ENCODE measurements at regions not wholly inside any gene's neighbourhood (a gene's known extent, or its start where the extent isn't known, plus 50 kb on each side); places are given as distances from the start of the nearest gene placed in this dataset.

DNA sequence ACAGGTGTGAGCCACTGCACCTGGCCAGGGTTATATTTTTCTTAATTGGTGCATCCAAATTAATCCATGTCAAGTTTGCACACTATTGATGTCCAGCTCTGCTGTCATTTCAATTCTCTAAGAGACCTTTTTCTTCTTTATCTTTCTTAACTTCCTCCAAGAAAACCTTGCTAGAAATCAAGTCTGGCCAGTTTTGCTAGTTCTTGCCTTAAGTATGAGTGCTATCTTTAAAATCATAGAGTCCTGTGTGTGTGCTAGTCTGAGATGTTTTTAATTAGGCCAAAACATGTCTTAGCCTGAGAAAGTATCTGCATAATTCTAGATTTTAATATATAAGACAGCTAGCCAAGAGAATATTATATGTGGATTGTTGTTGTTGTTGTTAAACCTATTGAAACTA lies 56.2 kb upstream of the SLC39A10 start:
- Histone ChIP-seq H3K4me3 (ENCODE audit: low read depth in 1 of 2, low read length in 1 of 2) (no peak overlapping the region), H3K27ac (no peak overlapping the region), H3K9me3 (no peaks in the 10 kb centered on the region), H3K36me3 (no peaks in the 10 kb centered on the region), H3K27me3 (no peaks in the 10 kb centered on the region), H3K4me1 (ENCODE audit: control insufficient read depth in 1 of 2, insufficient read depth in 1 of 2, low read depth in 1 of 2, low read length in 1 of 2) (no peaks in the 10 kb centered on the region)
- TF ChIP-seq, protein P1, sequence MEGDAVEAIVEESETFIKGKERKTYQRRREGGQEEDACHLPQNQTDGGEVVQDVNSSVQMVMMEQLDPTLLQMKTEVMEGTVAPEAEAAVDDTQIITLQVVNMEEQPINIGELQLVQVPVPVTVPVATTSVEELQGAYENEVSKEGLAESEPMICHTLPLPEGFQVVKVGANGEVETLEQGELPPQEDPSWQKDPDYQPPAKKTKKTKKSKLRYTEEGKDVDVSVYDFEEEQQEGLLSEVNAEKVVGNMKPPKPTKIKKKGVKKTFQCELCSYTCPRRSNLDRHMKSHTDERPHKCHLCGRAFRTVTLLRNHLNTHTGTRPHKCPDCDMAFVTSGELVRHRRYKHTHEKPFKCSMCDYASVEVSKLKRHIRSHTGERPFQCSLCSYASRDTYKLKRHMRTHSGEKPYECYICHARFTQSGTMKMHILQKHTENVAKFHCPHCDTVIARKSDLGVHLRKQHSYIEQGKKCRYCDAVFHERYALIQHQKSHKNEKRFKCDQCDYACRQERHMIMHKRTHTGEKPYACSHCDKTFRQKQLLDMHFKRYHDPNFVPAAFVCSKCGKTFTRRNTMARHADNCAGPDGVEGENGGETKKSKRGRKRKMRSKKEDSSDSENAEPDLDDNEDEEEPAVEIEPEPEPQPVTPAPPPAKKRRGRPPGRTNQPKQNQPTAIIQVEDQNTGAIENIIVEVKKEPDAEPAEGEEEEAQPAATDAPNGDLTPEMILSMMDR (IDR thresholded peaks at IDR 0.05), result no peak

DNA sequence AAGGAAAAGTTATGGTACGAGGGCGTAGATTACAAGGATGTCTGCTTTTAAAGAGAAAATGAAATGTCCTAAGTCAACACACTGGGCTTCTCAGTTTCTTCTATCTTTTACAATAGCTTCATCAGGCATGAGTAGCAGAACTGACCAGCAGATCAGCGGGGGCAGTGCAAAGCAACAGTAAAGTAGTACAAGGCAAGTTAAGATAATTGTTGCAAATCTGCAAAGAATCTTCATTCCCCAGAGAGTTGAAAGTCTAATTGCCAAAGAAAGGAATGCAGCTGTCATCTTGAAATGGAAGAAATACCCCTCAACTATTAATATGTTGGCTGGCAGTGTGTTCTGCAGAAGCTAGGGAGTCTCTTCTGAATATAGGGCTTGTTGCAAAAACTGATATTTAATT lies 60.2 kb upstream of the SLC39A10 start:
- H3K9me3 ChIP-seq, result no peaks in the 10 kb centered on the region
- H3K4me3 ChIP-seq (ENCODE audit: low read depth in 1 of 2, low read length in 1 of 2), result no peak overlapping the region
- no peaks in the 10 kb centered on the region for H3K4me1 ChIP-seq (ENCODE audit: control insufficient read depth in 1 of 2, insufficient read depth in 1 of 2, low read depth in 1 of 2, low read length in 1 of 2)
- H3K36me3 ChIP-seq, result no peaks in the 10 kb centered on the region
- H3K27me3 ChIP-seq, result no peaks in the 10 kb centered on the region
- TF ChIP-seq, protein P1 (IDR thresholded peaks at IDR 0.05), result no peak
- no peak overlapping the region for H3K27ac ChIP-seq

DNA sequence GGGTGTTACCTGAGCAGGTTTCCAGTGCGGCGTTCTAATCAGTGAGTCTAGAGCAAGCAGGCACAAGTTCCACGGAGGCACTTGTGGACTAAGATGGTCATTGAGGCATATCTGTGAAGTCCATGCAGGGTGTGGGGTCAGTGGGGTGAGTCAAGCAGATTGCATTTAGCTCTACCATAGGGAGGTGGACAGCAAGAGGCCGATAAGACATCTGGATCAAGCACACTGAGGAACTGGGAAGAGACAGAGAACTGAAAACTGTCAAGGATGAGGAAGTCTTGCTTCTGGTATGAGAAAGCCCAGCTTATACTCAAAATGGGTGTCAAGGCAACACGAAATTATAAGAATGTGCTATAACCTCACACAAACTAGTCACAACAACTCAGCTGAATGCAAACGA lies 61.2 kb upstream of the SLC39A10 start:
- H3K27ac ChIP-seq, result no peak overlapping the region
- H3K4me3 ChIP-seq (ENCODE audit: low read depth in 1 of 2, low read length in 1 of 2), result no peak overlapping the region
- TF ChIP-seq, protein P1 (IDR thresholded peaks at IDR 0.05), result no peak

DNA sequence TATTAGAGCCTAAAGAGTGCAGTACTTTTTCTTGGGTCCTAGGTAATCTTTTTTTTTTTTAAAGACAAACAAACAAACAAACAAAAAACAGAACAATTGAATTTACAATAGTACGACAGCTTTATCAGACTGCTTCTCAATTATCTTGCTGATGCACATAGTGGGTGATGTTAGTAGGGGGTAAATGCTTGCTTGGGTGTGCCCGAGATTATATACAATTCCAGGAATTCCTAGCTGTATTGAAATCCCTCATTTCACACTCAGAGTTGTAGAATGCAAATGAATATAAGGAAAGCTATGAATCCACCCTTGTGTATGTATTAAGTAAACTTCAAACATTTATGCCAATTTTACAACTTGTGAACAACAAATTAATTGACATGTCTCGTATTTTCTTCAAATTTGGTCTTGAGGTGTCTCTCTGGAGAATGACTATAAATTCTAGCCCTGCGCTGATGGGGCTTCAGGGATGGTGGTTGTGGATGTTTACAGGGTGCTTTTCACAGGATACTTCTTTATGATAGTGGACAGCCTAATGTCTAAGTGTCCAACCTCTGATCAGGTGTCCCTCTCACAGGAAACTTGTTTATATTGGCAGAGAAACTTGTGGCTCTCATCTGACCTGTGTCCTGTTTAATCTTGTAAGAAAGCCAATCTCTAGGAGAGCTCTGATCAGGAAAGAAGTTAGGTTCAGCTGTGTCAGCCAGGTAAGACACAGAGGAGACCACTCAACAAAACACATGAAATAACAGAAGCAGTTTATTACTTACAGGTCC lies 61.9 kb upstream of the SLC39A10 start:
- H3K27ac ChIP-seq, result no peak overlapping the region
- H3K9me3 ChIP-seq, result no peaks in the 10 kb centered on the region
- H3K4me3 ChIP-seq (ENCODE audit: low read depth in 1 of 2, low read length in 1 of 2), result no peak overlapping the region
- H3K36me3 ChIP-seq, result no peaks in the 10 kb centered on the region
- TF ChIP-seq, protein P1 (IDR thresholded peaks at IDR 0.05), result no peak
- H3K4me1 ChIP-seq (ENCODE audit: control insufficient read depth in 1 of 2, insufficient read depth in 1 of 2, low read depth in 1 of 2, low read length in 1 of 2), result no peaks in the 10 kb centered on the region
- H3K27me3 ChIP-seq, result no peaks in the 10 kb centered on the region

More for the DNA sequence above, 61.2 kb upstream of the SLC39A10 start:
- Histone ChIP-seq H3K36me3 (no peaks in the 10 kb centered on the region), H3K4me1 (ENCODE audit: control insufficient read depth in 1 of 2, insufficient read depth in 1 of 2, low read depth in 1 of 2, low read length in 1 of 2) (no peaks in the 10 kb centered on the region), H3K27me3 (no peaks in the 10 kb centered on the region), H3K9me3 (no peaks in the 10 kb centered on the region)

DNA sequence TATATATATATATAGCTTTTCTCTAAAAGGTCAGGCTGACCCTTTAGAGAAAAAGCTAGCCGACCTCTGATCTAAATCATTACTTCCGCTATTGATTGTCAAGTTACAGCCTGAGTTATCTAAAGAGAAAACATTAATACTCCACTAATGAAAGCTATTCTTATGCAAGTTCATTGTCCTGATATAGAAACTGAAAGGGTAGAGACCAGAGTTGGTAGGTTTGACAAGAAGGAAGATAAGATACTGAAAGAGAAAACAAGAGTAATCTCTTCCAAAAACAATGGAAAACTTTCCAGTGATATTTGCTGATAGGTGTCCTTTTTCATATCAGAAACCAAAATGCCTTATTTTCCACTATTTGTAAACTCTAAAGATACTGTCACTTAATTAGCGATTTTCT lies 62.8 kb upstream of the SLC39A10 start:
- H3K27me3 ChIP-seq, result no peaks in the 10 kb centered on the region
- no peaks in the 10 kb centered on the region for H3K36me3 ChIP-seq
- no peak overlapping the region for H3K4me3 ChIP-seq (ENCODE audit: low read depth in 1 of 2, low read length in 1 of 2)
- H3K9me3 ChIP-seq, result no peaks in the 10 kb centered on the region
- no peak overlapping the region for H3K27ac ChIP-seq
- TF ChIP-seq, protein P1 (IDR thresholded peaks at IDR 0.05), result no peak
- H3K4me1 ChIP-seq (ENCODE audit: control insufficient read depth in 1 of 2, insufficient read depth in 1 of 2, low read depth in 1 of 2, low read length in 1 of 2), result no peaks in the 10 kb centered on the region
